ENCODE measurements at regions not wholly inside any gene's neighbourhood (a gene's known extent, or its start where the extent isn't known, plus 50 kb on each side); places are given as distances from the start of the nearest gene placed in this dataset.

GRCh38 chr17:20703781-20704180, 124.3 kb downstream of the CDRT15L2 start:
- no peak for TF ChIP-seq ATF3 (IDR thresholded peaks at IDR 0.05)
- TF ChIP-seq CTCF (IDR thresholded peaks at IDR 0.05 in 2 of 3, conservative IDR thresholded peaks at IDR 0.05 in 1 of 3; ENCODE audit: borderline replicate concordance in 1 of 3, insufficient read depth in 1 of 3, low read depth in 2 of 3, low read length in 2 of 3): no peak
- TF ChIP-seq EZH2phosphoT487 (IDR thresholded peaks at IDR 0.05; ENCODE audit: borderline replicate concordance): no peak
- no peak for TF ChIP-seq SP1 (IDR thresholded peaks at IDR 0.05; ENCODE audit: low read depth)
- no peak for TF ChIP-seq POLR2A (IDR thresholded peaks at IDR 0.05; ENCODE audit: borderline replicate concordance, extremely low read depth, insufficient read depth, insufficient read length)
- no peak for TF ChIP-seq YY1 (IDR thresholded peaks at IDR 0.05; ENCODE audit: extremely low read depth, insufficient replicate concordance, low read depth, low read length)

Measured in HCT116 (cell line).